ENCODE measurements at regions not wholly inside any gene's neighbourhood (a gene's known extent, or its start where the extent isn't known, plus 50 kb on each side); places are given as distances from the start of the nearest gene placed in this dataset.

DNA sequence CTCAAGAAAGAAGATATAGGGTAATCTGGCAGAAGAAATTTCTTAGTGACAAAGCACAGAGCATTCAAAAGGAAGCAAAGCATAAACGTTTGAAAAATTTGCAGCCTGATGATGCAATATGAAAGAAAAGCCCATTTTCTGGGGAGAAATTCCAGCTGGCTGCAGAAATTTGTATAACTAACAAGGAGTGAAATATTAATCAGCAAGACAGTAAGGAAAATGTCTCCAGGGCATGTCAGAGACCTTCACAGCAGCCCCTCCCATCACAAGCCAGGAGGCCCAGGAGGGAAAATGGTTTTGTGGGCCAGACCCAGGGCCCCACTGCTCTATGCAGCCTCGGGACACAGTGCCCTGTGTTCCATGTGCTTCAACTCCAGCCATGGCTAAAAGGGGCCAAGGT, 359.4 kb downstream of the HINT1 start:
- ATAC-seq (ENCODE audit: low FRiP score): no peak
- no peak for DNase-seq (ENCODE audit: low spot score)

GRCh38 chr5:130805036-130805435, 360.0 kb downstream of the HINT1 start:
- DNase-seq (ENCODE audit: low spot score): no peak
- no peak for ATAC-seq (ENCODE audit: low FRiP score)
- TF ChIP-seq, protein P1, sequence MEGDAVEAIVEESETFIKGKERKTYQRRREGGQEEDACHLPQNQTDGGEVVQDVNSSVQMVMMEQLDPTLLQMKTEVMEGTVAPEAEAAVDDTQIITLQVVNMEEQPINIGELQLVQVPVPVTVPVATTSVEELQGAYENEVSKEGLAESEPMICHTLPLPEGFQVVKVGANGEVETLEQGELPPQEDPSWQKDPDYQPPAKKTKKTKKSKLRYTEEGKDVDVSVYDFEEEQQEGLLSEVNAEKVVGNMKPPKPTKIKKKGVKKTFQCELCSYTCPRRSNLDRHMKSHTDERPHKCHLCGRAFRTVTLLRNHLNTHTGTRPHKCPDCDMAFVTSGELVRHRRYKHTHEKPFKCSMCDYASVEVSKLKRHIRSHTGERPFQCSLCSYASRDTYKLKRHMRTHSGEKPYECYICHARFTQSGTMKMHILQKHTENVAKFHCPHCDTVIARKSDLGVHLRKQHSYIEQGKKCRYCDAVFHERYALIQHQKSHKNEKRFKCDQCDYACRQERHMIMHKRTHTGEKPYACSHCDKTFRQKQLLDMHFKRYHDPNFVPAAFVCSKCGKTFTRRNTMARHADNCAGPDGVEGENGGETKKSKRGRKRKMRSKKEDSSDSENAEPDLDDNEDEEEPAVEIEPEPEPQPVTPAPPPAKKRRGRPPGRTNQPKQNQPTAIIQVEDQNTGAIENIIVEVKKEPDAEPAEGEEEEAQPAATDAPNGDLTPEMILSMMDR (IDR thresholded peaks at IDR 0.05): no peak

More for the DNA sequence above, 359.4 kb downstream of the HINT1 start:
- TF ChIP-seq, protein P1 (IDR thresholded peaks at IDR 0.05): no peak

DNA sequence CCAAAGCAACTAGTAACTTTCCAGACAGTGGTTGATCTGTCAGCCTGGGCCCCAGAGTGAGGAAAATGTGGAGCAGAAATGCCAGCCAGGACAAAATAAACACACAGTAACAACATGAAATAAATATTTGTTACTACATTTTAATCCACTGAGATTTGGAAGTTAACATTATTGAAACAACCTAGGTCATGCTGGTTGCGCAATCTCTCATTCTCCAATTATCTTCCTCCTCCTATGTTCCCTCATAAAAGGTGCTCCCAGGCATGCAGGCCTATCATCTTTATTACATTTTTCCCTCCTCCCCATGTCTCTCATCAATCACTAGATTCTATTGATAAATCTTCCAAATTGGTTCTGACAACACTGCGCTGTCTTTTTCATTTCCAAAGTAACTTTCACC, 363.1 kb downstream of the HINT1 start:
- DNase-seq (ENCODE audit: low spot score) (no peak), ATAC-seq (ENCODE audit: low FRiP score) (no peak)
- TF ChIP-seq, protein P1 (IDR thresholded peaks at IDR 0.05): no peak

- TF ChIP-seq, protein P1 (IDR thresholded peaks at IDR 0.05): no peak
- DNase-seq (ENCODE audit: low spot score) (no peak), ATAC-seq (ENCODE audit: low FRiP score) (no peak)
Observed at GRCh38 chr5:130799015-130799414, 366.0 kb downstream of the HINT1 start.

- TF ChIP-seq, protein P1 (IDR thresholded peaks at IDR 0.05): no peak
- DNase-seq (ENCODE audit: low spot score): no peak
- ATAC-seq (ENCODE audit: low FRiP score): no peak
Observed at GRCh38 chr5:130797303-130797702, 367.8 kb downstream of the HINT1 start.

DNA sequence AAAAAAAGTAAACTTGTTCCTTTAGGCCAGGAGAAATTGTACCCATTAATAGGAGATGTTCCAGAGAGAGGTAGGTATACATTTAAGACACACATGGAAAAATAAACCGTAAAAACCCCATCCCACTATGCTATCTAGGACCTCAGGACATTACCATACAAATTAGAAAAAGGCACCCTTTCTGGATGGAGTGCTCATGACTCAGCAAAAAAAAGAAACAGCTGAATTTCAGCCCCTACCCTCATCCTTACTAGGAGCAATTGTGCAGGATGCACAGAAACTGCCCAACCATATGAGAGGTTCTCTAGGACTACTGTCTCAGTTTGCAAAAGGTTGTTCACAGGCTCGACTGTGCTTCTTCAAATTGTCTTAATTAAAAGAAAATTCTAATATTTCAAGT, 368.2 kb downstream of the HINT1 start:
- ATAC-seq (ENCODE audit: low FRiP score) (no peak), DNase-seq (ENCODE audit: low spot score) (no peak)
- TF ChIP-seq, protein P1 (IDR thresholded peaks at IDR 0.05): no peak

- ATAC-seq (ENCODE audit: low FRiP score) (no peak), DNase-seq (ENCODE audit: low spot score) (no peak)
- TF ChIP-seq, protein P1 (IDR thresholded peaks at IDR 0.05): no peak
Observed at GRCh38 chr5:130796032-130796431, 369.0 kb downstream of the HINT1 start.
